Endodermal cell (in vitro differentiated cells): ENCODE measurements at regions not wholly inside any gene's neighbourhood (a gene's known extent, or its start where the extent isn't known, plus 50 kb on each side); places are given as distances from the start of the nearest gene placed in this dataset.
"Not testable (repeated sequence)": the region's sequence is repeated elsewhere in the genome, so short reads cannot be mapped to it uniquely, and the experiment has no call there.

Source experiments
- DNase-seq: peaks from one replicate; pipeline ENCODE4 v3.0.0-alpha.2; 2017
- H3K27ac ChIP-seq: 2 replicates; pipeline ENCODE4 v1.5.1; 2013; ENCODE audit warnings: mild to moderate bottlenecking, low read depth, low read length, moderate library complexity
- H3K27me3 ChIP-seq: 2 replicates; pipeline ENCODE4 v1.6.1; 2013; ENCODE audit warnings: mild to moderate bottlenecking, low read length, moderate library complexity; ENCODE audit not compliant: insufficient read depth, control insufficient read depth, poor library complexity, severe bottlenecking
- H3K36me3 ChIP-seq: 2 replicates; pipeline ENCODE4 v1.7.0; 2013; ENCODE audit warnings: mild to moderate bottlenecking, low read length, moderate library complexity; ENCODE audit not compliant: control insufficient read depth, insufficient read depth
- H3K4me1 ChIP-seq: one replicate; pipeline ENCODE4 v1.7.0; 2013; ENCODE audit warnings: low read length; ENCODE audit not compliant: control insufficient read depth, insufficient read depth
- H3K4me3 ChIP-seq: 2 replicates; pipeline ENCODE4 v1.5.1; 2013; ENCODE audit warnings: mild to moderate bottlenecking, low read length, moderate library complexity
- H3K9ac ChIP-seq: 2 replicates; pipeline ENCODE4 v1.6.1; 2013; ENCODE audit warnings: mild to moderate bottlenecking, low read length, moderate library complexity; ENCODE audit not compliant: poor library complexity, severe bottlenecking; ENCODE audit errors: extremely low read depth
- H3K9me3 ChIP-seq: 2 replicates; pipeline ENCODE4 v1.6.1; 2013; ENCODE audit warnings: mild to moderate bottlenecking, low read length, moderate library complexity; ENCODE audit not compliant: control insufficient read depth
- H3K27ac Mint-ChIP-seq: 2 replicates; pipeline ENCODE4 v1.8.0; 2020; ENCODE audit warnings: mixed read lengths
- H3K27me3 Mint-ChIP-seq: 2 replicates; pipeline ENCODE4 v1.8.0; 2021; ENCODE audit warnings: mild to moderate bottlenecking, mixed read lengths; ENCODE audit not compliant: insufficient read depth
- H3K36me3 Mint-ChIP-seq: 2 replicates; pipeline ENCODE4 v1.8.0; 2020; ENCODE audit warnings: low read depth, mixed read lengths
- H3K4me1 Mint-ChIP-seq: 2 replicates; pipeline ENCODE4 v1.8.0; 2020; ENCODE audit warnings: mixed read lengths
- H3K4me3 Mint-ChIP-seq: 2 replicates; pipeline ENCODE4 v1.8.0; 2020; ENCODE audit warnings: mild to moderate bottlenecking, moderate library complexity, mixed read lengths
- H3K9me3 Mint-ChIP-seq: 2 replicates; pipeline ENCODE4 v1.8.0; 2020; ENCODE audit warnings: mild to moderate bottlenecking, mixed read lengths
- WGBS, 2 experiments: methylation state at CpG; one replicate each; pipeline versions ENCODE4 v1.1.5 to v1.1.7; 2013; ENCODE audit warnings: missing lambda C conversion rate in 2 of 2, mixed read lengths in 1 of 2; ENCODE audit not compliant: insufficient coverage in 1 of 2, insufficient read length in 1 of 2; 5-methylcytosine and 5-hydroxymethylcytosine counted together

DNA sequence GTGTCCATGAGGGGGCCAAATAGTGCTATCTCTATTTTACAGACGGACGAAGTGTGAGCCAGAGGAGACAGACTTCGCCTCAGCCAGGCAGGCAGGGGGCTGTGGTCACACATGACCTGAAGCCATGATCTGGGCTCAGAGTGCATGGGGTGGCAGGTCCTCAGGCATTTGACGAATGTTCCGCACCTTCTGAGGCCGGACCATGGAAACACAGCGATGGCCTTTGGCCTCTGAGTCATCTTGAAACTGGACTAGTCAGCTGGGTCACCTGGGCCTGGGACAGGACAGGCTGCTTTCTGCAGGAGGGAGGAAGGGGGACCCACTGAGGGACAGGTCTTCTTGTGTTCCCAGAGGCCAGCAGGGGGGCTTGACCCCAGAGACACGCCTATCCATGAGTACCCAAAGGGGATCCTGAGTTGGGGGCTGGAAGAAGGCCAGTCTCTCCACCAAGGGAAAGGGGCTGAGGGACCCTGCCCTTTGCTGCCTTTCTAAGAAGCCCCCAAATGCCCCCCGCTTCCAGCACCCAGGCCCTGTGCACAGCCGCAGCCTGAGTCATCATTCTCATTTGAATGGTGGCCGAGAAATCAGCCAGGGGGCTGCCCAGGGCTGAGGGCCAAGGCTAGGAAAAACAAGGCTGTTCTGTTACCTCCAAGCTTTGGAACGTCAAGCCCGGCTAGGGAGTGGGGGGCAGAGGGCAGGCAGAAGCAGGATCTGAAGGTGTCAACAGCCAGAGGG, 142.9 kb downstream of the GTF2IRD2B start:
- WGBS, 2 experiments, result no CpG with 5 or more reads among the region's 13 CpGs
- H3K27me3 Mint-ChIP-seq, H3K9me3 ChIP-seq, H3K36me3 Mint-ChIP-seq, H3K4me1 Mint-ChIP-seq, H3K36me3 ChIP-seq, H3K4me3 ChIP-seq, H3K4me1 ChIP-seq, H3K4me3 Mint-ChIP-seq, H3K9ac ChIP-seq, H3K27ac ChIP-seq, H3K27me3 ChIP-seq, H3K27ac Mint-ChIP-seq, H3K9me3 Mint-ChIP-seq, DNase-seq: not testable (repeated sequence)

DNA sequence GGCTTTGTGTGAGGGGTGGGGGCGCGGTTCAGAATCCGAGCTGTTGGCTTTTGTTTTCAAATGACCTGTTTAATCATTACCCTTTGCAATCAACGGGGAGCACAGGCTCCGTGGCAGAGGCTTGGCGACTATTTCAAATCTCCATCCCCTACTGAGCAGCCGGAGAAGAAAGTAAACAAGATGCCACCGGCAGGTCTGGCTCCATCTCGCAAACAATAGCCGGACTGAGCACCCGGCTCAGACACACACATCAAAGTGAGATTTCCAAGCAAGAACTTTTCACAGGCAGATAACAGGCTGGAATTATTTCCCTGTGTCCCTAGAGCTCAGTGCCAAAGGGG, 143.4 kb downstream of the GTF2IRD2B start:
- not testable (repeated sequence) for H3K27me3 Mint-ChIP-seq, H3K27me3 ChIP-seq, H3K36me3 Mint-ChIP-seq, H3K27ac Mint-ChIP-seq, DNase-seq, H3K4me1 Mint-ChIP-seq, H3K36me3 ChIP-seq, H3K9me3 ChIP-seq, H3K27ac ChIP-seq, H3K9me3 Mint-ChIP-seq, H3K4me1 ChIP-seq, H3K4me3 ChIP-seq, H3K9ac ChIP-seq, H3K4me3 Mint-ChIP-seq
- WGBS, 2 experiments, result no CpG with 5 or more reads among the region's 11 CpGs

DNA sequence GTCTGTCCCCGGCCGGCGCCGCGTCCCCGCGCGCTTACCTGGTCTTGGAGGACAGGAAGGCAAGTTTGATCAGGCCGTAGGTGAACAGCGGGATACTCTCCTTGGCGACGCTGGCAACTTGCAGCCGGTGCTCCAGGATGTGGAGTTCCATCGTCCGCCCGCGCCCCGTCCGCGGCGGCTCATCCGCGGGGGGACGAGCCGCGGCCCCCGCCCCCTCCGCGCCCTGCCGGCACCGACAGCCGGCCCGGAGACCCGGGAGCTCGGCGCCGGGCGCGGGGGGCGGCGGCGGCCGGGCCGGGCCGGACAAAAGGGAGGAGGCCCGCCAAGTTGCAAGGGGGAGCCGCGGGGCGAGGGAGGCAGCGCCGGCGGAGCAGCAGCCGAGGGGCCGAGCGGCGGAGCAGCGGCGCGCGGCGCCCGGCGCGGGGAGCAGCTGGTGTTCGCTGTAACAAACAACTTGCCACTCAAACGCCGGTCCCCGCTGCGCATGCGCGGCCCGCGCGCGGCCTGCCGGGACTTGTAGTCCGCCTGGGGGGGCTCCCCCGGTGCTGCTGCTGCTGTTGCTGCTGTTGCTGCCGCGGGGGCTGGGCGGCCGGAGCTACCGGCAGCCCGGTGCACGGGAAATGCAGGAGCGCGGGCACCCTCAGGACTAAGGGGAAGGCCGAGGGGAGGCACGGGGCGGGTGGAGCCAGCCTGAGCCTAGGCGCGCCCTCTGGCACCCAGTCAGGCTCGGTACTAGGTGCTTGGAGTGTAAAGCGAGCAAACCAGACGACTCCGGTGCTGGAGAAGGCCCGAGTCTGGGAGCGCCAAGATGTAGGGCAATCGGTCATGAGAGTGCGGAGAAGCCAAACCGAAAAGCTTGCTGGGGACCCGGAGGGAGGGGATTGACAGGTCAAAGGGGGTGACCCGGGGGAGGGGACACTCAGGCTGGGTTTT, 145.1 kb downstream of the GTF2IRD2B start:
- H3K9me3 Mint-ChIP-seq, H3K9me3 ChIP-seq, H3K9ac ChIP-seq, DNase-seq, H3K27ac Mint-ChIP-seq, H3K4me3 ChIP-seq, H3K27ac ChIP-seq, H3K27me3 Mint-ChIP-seq, H3K27me3 ChIP-seq, H3K36me3 Mint-ChIP-seq, H3K4me1 Mint-ChIP-seq, H3K36me3 ChIP-seq, H3K4me1 ChIP-seq: not testable (repeated sequence)
- H3K4me3 Mint-ChIP-seq, result peak overlapping the region; percentile 39
- no CpG with 5 or more reads among the region's 103 CpGs for WGBS, 2 experiments

DNA sequence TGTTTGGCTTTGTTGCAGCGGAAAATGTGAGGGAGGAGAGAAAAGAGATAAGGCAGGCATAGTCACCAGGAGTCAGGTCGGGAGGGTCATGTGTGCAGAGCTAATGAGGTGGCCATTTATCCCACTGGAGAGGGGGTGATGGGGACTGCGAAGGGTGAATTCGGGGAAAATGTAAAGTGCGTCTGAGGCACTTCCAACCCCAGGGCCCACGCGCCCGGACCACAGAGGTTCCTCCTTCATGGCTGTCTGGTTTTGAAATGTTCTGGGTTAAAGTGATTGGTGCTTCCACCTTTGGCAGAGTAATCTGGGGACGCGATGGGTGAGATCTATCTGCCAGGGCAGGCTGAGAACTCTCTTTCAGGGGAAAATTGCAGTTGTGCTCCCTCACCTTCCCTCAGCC, 145.9 kb downstream of the GTF2IRD2B start:
- not testable (repeated sequence) for H3K4me1 ChIP-seq, H3K27ac ChIP-seq, H3K9me3 ChIP-seq, H3K9ac ChIP-seq, H3K27me3 ChIP-seq, H3K9me3 Mint-ChIP-seq, H3K4me3 Mint-ChIP-seq, H3K4me1 Mint-ChIP-seq, H3K27ac Mint-ChIP-seq, H3K36me3 ChIP-seq, H3K36me3 Mint-ChIP-seq, H3K27me3 Mint-ChIP-seq, DNase-seq, H3K4me3 ChIP-seq
- no CpG with 5 or more reads among the region's 10 CpGs for WGBS, 2 experiments

DNA sequence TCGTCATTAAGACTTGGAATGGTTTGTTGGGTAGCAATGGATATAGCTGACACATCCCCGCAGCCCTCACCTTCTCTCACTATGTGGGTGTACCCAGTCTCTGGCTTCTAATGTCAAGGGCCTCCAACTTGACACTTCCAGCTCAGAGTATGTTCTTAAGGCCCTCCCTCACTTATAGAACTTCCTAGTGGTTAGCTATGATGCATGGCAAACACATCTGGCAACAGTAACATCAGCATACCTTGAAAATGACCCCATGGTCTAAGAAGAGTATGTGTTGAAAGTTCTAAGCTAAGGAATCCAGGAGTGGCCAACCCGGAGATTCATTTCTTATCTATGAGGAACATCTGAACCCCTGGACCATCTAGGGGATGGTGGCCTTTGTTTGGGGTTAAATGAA, 151.2 kb downstream of the GTF2IRD2B start:
- H3K4me1 Mint-ChIP-seq, H3K36me3 Mint-ChIP-seq, H3K9me3 Mint-ChIP-seq, H3K9ac ChIP-seq, H3K27me3 Mint-ChIP-seq, H3K4me3 ChIP-seq, H3K27ac Mint-ChIP-seq, H3K27ac ChIP-seq, H3K4me3 Mint-ChIP-seq, H3K4me1 ChIP-seq, DNase-seq, H3K36me3 ChIP-seq, H3K27me3 ChIP-seq, H3K9me3 ChIP-seq: not testable (repeated sequence)
- WGBS, 2 experiments, result no CpG with 5 or more reads among the region's 3 CpGs

DNA sequence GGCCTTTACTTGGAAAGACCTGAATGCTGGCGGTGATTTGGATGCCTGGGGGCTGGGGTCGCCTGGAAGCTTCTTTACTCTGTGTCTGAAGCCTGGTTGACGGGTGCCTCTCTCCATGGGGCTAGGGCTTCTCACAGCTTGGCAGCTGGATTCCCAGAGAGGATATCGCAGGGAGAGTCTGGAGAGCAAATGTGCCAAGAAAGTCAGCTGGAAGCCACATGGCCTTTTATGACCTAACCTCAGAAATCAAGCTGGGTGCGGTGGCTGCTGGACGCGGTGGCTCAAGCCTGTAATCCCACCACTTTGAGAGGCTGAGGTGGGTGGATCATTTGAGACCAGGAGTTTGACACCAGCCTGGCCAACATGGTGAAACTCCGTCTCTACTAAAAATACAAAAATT, 147.2 kb upstream of the TRIM73 start:
- not testable (repeated sequence) for H3K4me3 Mint-ChIP-seq, H3K9me3 ChIP-seq, H3K36me3 ChIP-seq, H3K27me3 ChIP-seq, H3K27ac ChIP-seq, H3K9me3 Mint-ChIP-seq, H3K4me1 Mint-ChIP-seq, H3K4me1 ChIP-seq, H3K9ac ChIP-seq, DNase-seq, H3K27ac Mint-ChIP-seq, H3K27me3 Mint-ChIP-seq, H3K36me3 Mint-ChIP-seq, H3K4me3 ChIP-seq
- WGBS, 2 experiments, result no CpG with 5 or more reads among the region's 8 CpGs

DNA sequence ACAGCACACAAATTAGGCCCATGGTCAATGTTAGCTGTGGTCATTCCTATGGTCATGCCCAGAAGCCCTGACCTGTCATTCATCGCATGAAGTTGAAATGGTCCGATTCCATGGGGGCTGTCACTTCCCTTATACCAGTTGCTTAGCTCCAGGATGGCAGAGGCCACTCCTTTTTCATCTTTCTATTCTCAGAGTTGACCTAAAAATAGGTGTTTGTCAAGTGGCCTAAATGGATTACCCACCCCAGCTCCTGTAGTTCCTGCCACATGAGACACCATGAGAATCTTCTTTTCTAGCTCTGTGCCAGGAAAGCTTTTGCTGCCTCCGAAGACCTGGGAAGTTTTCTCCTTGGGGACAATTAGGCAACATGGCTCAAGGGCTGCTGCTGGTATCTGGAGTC, 141.2 kb upstream of the TRIM73 start:
- H3K4me3 ChIP-seq, H3K4me1 Mint-ChIP-seq, H3K27me3 Mint-ChIP-seq, H3K9me3 Mint-ChIP-seq, DNase-seq, H3K27ac ChIP-seq, H3K27ac Mint-ChIP-seq, H3K9ac ChIP-seq, H3K4me1 ChIP-seq, H3K36me3 Mint-ChIP-seq, H3K36me3 ChIP-seq, H3K4me3 Mint-ChIP-seq, H3K27me3 ChIP-seq, H3K9me3 ChIP-seq: not testable (repeated sequence)
- WGBS, 2 experiments, result no CpG with 5 or more reads among the region's 3 CpGs
